ENCODE measurements at regions not wholly inside any gene's neighbourhood (a gene's known extent, or its start where the extent isn't known, plus 50 kb on each side); places are given as distances from the start of the nearest gene placed in this dataset.

DNA sequence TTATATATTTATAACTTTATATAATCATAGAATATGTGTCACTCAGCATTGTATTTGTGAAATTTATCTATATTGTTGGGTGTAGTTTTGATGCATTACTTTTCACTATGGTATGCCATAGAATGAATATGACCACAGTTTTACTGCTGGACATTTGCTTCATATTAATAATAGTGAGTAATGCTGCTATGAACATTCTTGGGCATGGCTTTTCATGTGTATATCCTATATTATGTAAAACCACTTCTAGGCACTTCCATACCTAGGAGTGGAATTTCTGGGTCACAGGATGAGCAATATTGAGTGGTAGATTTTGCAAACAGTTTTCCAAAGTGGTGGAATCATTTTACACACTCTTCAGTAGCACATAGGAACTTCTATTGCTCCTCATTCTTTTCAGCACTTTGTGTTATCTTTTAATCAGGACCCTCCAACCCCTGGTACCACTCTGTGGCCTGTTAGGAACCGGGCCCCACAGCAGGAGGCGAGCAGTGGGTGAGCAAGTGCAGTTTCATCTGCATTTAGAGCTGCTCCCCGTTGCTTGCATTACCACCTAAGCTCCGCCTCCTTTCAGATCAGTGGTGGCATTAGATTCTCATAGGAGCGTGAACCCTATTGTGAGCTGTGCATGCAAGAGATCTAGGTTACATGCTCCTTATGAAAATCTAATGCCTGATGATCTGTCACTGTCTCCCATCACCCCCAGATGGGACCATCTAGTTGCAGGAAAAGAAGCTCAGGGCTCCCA lies 56.0 kb upstream of the CNIH3 start:
- Histone ChIP-seq H3K9ac (replicated peaks in 1 of 4; ENCODE audit: extremely low read depth in 1 of 4, low read depth in 3 of 4, low read length in 3 of 4) (no peak overlapping the region), H3K4me3 (ENCODE audit: extremely low read depth in 1 of 4, insufficient read depth in 2 of 4, low read depth in 3 of 4, low read length in 4 of 4) (no peak overlapping the region), H2AK5ac (ENCODE audit: low read depth, low read length) (no peak overlapping the region), H3K23ac (ENCODE audit: insufficient read length) (no peak overlapping the region), H3K9me3 (ENCODE audit: insufficient read depth in 2 of 2, low read depth in 1 of 2, low read length in 1 of 2) (peaks cover 12 to 15% of the 10 kb centered on the region in 2 experiments), H4K20me1 (replicated peaks in 1 of 2; ENCODE audit: control insufficient read depth in 1 of 2, insufficient read depth in 2 of 2, low read length in 2 of 2) (no peaks in the 10 kb centered on the region), H3K79me1 (ENCODE audit: low read depth, low read length) (no peaks in the 10 kb centered on the region), H4K91ac (replicated peaks; ENCODE audit: insufficient read length, low read length) (no peak overlapping the region), H3K23me2 (ENCODE audit: low read depth, low read length) (peaks cover 3% of the 10 kb centered on the region; the same call in 1 of the 2 replicates), H3K56ac (replicated peaks; ENCODE audit: insufficient read length, low read depth, low read length) (no peak overlapping the region), H3K4ac (replicated peaks; ENCODE audit: insufficient read length, low read depth, low read length) (no peak overlapping the region), H2BK15ac (ENCODE audit: low read length) (no peak overlapping the region), H3K18ac (ENCODE audit: extremely low read depth, low read length) (no peak overlapping the region), H3K4me1 (replicated peaks in 1 of 4; ENCODE audit: control insufficient read depth in 3 of 4, insufficient read depth in 4 of 4, low read length in 3 of 4) (no peaks in the 10 kb centered on the region), H2BK20ac (ENCODE audit: low read length) (no peak overlapping the region), H3K79me2 (ENCODE audit: control insufficient read depth in 1 of 2, insufficient read depth in 2 of 2, low read length in 2 of 2) (no peaks in the 10 kb centered on the region), H2BK12ac (ENCODE audit: low read depth, low read length) (no peak overlapping the region), H3K27me3 (replicated peaks in 1 of 4; ENCODE audit: control insufficient read depth in 3 of 4, extremely low read depth in 1 of 4, insufficient read depth in 3 of 4, low read length in 3 of 4) (no peaks in the 10 kb centered on the region), H3K14ac (ENCODE audit: insufficient read length) (no peak overlapping the region), H2AFZ (ENCODE audit: low read length) (no peak overlapping the region), H4K8ac (ENCODE audit: extremely low read depth, insufficient read depth, low read length) (no peak overlapping the region), H3K27ac (ENCODE audit: low read depth, low read length) (no peak overlapping the region), H3K36me3 (ENCODE audit: control insufficient read depth in 2 of 4, insufficient read depth in 4 of 4, low read length in 3 of 4) (no peaks in the 10 kb centered on the region), H2BK5ac (ENCODE audit: low read depth, low read length) (no peak overlapping the region), H3K4me2 (ENCODE audit: insufficient read depth in 1 of 2, low read depth in 2 of 2, low read length in 2 of 2) (no peak overlapping the region), H2BK120ac (replicated peaks; ENCODE audit: low read depth, low read length) (no peak overlapping the region), H4K5ac (ENCODE audit: insufficient read length, low read depth, low read length) (no peak overlapping the region)
- POLR2A ChIA-PET (ENCODE audit: partially characterized antibody) = no interaction called here
- WGBS, 2 experiments (ENCODE audit: extremely low coverage in 1 of 2, insufficient coverage in 1 of 2, insufficient read length in 1 of 2, insufficient replicate concordance in 2 of 2, low coverage in 1 of 2, low lambda C conversion rate in 2 of 2, missing lambda C conversion rate in 1 of 2) = 88% methylated on average over 5 of the region's 5 CpGs; no CpG with 5 or more reads in 1 of the 2 experiments
- DNase-seq (ENCODE audit: low read depth in 1 of 2, low spot score in 2 of 2) (no peak), FAIRE-seq (no peak)
- TF ChIP-seq KDM4A (IDR thresholded peaks at IDR 0.05; ENCODE audit: low read depth, low read length, severe bottlenecking) (no peak), TAF7 (optimal IDR thresholded peaks at IDR 0.05; ENCODE audit: borderline replicate concordance, low read depth, low read length) (no peak), BCL11A (IDR thresholded peaks at IDR 0.05; ENCODE audit: low read depth in 2 of 2, low read length in 2 of 2) (no peak), TCF12 (IDR thresholded peaks at IDR 0.05; ENCODE audit: low read depth, low read length) (no peak), KDM5A (IDR thresholded peaks at IDR 0.05; ENCODE audit: low read length) (no peak), POU5F1 (IDR thresholded peaks at IDR 0.05; ENCODE audit: low read depth, low read length) (no peak), ZNF274 (IDR thresholded peaks at IDR 0.05; ENCODE audit: borderline replicate concordance, extremely low read depth, low read length) (no peak)
- CTCF ChIA-PET (ENCODE audit: partially characterized antibody) = interaction anchor here (0.9 to 1.5 kb wide), 4 partner anchors 36 to 362 kb away, joined by 3 to 5 read pairs (median 4); no protein-coding TSS in a partner anchor

Measured in H1 (cell line).